Right atrium auricular region (tissue), 2 donors: ENCODE measurements at regions not wholly inside any gene's neighbourhood (a gene's known extent, or its start where the extent isn't known, plus 50 kb on each side); places are given as distances from the start of the nearest gene placed in this dataset.
"Not testable (repeated sequence)": the region's sequence is repeated elsewhere in the genome, so short reads cannot be mapped to it uniquely, and the experiment has no call there.

Experiments used
- DNase-seq: peaks from one replicate; pipeline ENCODE4 v3.0.0-alpha.2; 2019; ENCODE audit warnings: low spot score
- H3K27ac ChIP-seq, 2 donors: fragments of 200-600 bp; sonication (generic); 1 replicate in 1 of 2; 2 replicates in 1 of 2; pipeline ENCODE4 v1.5.1; 2016 to 2019
- H3K27me3 ChIP-seq, 2 donors: fragments of 200-600 bp; sonication (generic); one replicate each; pipeline versions ENCODE4 v1.5.1 to v1.6.0; 2017 to 2019
- H3K36me3 ChIP-seq: fragments of 200-600 bp; sonication (generic); one replicate; pipeline ENCODE4 v1.5.1; 2016
- H3K4me1 ChIP-seq, 2 donors: fragments of 200-600 bp; sonication (generic); one replicate each; pipeline versions ENCODE4 v1.5.1 to v1.6.0; 2017 to 2019
- H3K4me3 ChIP-seq, 2 donors: fragments of 200-600 bp; sonication (generic); 1 replicate in 1 of 2; 2 replicates in 1 of 2; pipeline ENCODE4 v1.5.1; 2017 to 2019; ENCODE audit warnings: mild to moderate bottlenecking in 1 of 2, moderate library complexity in 1 of 2
- H3K9me3 ChIP-seq, 2 donors: fragments of 200-600 bp; sonication (generic); one replicate each; pipeline ENCODE4 v1.5.1; 2019
- TF ChIP-seq, protein P1 (sequence below), 2 donors: fragments of 200-600 bp; sonication (generic); IDR thresholded peaks; one replicate each; pipeline ENCODE4 v1.5.1; 2019; ENCODE audit warnings: antibody characterized with exemption in 2 of 2

- Histone ChIP-seq H3K27me3 (no peaks in the 10 kb centered on the region), H3K4me1 (no peaks in the 10 kb centered on the region), H3K36me3 (no peaks in the 10 kb centered on the region), H3K9me3 (no peaks in the 10 kb centered on the region), H3K4me3 (no peak overlapping the region), H3K27ac (no peak overlapping the region)
- DNase-seq, result no peak
- TF ChIP-seq, protein P1, sequence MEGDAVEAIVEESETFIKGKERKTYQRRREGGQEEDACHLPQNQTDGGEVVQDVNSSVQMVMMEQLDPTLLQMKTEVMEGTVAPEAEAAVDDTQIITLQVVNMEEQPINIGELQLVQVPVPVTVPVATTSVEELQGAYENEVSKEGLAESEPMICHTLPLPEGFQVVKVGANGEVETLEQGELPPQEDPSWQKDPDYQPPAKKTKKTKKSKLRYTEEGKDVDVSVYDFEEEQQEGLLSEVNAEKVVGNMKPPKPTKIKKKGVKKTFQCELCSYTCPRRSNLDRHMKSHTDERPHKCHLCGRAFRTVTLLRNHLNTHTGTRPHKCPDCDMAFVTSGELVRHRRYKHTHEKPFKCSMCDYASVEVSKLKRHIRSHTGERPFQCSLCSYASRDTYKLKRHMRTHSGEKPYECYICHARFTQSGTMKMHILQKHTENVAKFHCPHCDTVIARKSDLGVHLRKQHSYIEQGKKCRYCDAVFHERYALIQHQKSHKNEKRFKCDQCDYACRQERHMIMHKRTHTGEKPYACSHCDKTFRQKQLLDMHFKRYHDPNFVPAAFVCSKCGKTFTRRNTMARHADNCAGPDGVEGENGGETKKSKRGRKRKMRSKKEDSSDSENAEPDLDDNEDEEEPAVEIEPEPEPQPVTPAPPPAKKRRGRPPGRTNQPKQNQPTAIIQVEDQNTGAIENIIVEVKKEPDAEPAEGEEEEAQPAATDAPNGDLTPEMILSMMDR (IDR thresholded peaks at IDR 0.05), result no peak
Observed at GRCh38 chr7:145104400-145104799, 268.5 kb upstream of the TPK1 start.

- not testable (repeated sequence) for H3K4me1 ChIP-seq, H3K27ac ChIP-seq, H3K4me3 ChIP-seq, H3K9me3 ChIP-seq, DNase-seq, H3K27me3 ChIP-seq, H3K36me3 ChIP-seq
Observed at GRCh38 chr7:145102199-145102598, 266.3 kb upstream of the TPK1 start.

GRCh38 chr7:145092766-145093165, 256.9 kb upstream of the TPK1 start:
- no peaks in the 10 kb centered on the region for H3K27me3 ChIP-seq
- DNase-seq, result no peak
- no peaks in the 10 kb centered on the region for H3K9me3 ChIP-seq
- no peak overlapping the region for H3K27ac ChIP-seq
- TF ChIP-seq, protein P1 (IDR thresholded peaks at IDR 0.05), result no peak
- H3K4me1 ChIP-seq, result no peaks in the 10 kb centered on the region
- H3K4me3 ChIP-seq, result no peak overlapping the region
- H3K36me3 ChIP-seq, result no peaks in the 10 kb centered on the region

- Histone ChIP-seq H3K27me3 (no peaks in the 10 kb centered on the region), H3K9me3 (no peaks in the 10 kb centered on the region), H3K4me1 (no peaks in the 10 kb centered on the region), H3K27ac (no peak overlapping the region), H3K36me3 (no peaks in the 10 kb centered on the region), H3K4me3 (no peak overlapping the region)
- TF ChIP-seq, protein P1 (IDR thresholded peaks at IDR 0.05), result no peak
- no peak for DNase-seq
Observed at GRCh38 chr7:145088111-145088745, 252.4 kb upstream of the TPK1 start.

DNA sequence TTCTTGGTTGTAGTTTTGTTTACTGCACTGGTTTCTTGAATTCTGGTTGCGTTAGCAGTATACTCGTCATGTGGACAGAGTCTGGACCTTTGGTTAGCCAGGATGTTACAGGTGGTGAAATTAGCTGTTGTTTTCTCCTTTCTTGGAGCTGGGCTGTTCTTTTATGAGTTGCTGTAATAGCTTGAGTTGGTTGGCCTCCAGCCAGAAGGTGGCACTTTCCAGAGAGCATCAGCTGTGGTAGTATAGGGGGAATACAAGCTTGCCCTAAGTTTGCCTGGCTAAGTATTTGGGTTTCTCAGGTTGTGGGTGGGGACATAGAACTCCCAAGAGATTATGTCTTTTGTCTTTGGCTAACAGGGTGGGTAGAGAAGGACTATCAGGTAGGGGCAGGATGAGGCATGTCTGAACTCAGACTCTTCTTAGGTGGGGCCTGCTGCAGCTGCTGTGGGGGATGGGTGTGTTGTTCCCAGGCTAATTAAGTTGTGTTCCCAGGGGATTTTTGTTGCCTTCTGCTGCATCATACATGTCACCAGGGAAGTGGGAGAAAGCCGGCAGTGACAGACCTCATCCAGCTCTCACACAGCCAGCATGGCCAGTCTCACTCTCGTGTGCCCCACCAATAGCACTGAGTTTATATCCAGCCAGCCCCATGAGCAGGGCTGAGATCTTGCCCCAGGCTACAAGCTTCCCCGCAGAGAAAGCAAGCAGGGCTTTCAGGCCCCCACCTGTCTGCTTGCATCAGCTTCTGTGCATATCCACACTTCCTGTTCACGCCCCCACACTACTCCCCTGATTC, 246.7 kb upstream of the TPK1 start:
- H3K9me3 ChIP-seq, result no peaks in the 10 kb centered on the region
- H3K4me3 ChIP-seq, result no peak overlapping the region
- DNase-seq, result no peak
- H3K4me1 ChIP-seq, result no peaks in the 10 kb centered on the region
- no peak overlapping the region for H3K27ac ChIP-seq
- H3K27me3 ChIP-seq, result no peaks in the 10 kb centered on the region
- TF ChIP-seq, protein P1 (IDR thresholded peaks at IDR 0.05), result no peak
- H3K36me3 ChIP-seq, result no peaks in the 10 kb centered on the region

DNA sequence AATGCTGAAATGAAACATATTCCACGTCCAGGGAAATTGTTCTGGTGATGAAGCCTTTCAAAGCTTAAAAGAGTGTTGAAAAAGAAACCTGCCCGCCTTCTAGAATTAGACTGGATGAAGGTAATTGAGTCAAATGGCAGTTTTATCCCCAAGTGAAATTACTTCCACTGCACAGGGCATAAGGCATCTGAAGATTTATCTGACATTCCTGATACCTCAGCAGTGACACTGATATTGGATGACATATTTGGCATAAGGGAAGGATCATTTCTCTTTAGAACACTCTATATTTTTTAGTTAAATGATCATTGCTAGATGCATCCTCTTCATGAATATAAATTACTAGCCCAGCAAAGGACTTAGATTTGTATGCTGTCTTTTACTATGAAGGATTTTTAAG, 229.6 kb upstream of the TPK1 start:
- TF ChIP-seq, protein P1 (IDR thresholded peaks at IDR 0.05), result no peak
- no peaks in the 10 kb centered on the region for H3K9me3 ChIP-seq
- no peaks in the 10 kb centered on the region for H3K4me1 ChIP-seq
- H3K36me3 ChIP-seq, result no peaks in the 10 kb centered on the region
- no peak overlapping the region for H3K27ac ChIP-seq
- H3K4me3 ChIP-seq, result no peak overlapping the region
- no peak for DNase-seq
- no peaks in the 10 kb centered on the region for H3K27me3 ChIP-seq
